Peyer's patch (tissue), 4 donors: ENCODE measurements at regions not wholly inside any gene's neighbourhood (a gene's known extent, or its start where the extent isn't known, plus 50 kb on each side); places are given as distances from the start of the nearest gene placed in this dataset.

Source experiments
- POLR2A ChIP-seq, 2 donors: fragments of 450-650 bp; IDR thresholded peaks; one replicate each; pipeline ENCODE4 v1.5.1; 2017; ENCODE audit warnings: antibody characterized with exemption in 2 of 2, mild to moderate bottlenecking in 2 of 2, moderate library complexity in 2 of 2
- TF ChIP-seq, protein P1 (sequence below), 6 experiments: fragments of 450-650 bp in 4 of 6; fragments of 200-600 bp in 2 of 6; sonication (generic) in 1 of 6; IDR thresholded peaks; one replicate each; pipeline ENCODE4 v1.5.1; 2017 to 2019; ENCODE audit warnings: antibody characterized with exemption in 6 of 6, mild to moderate bottlenecking in 3 of 6, moderate library complexity in 1 of 6

DNA sequence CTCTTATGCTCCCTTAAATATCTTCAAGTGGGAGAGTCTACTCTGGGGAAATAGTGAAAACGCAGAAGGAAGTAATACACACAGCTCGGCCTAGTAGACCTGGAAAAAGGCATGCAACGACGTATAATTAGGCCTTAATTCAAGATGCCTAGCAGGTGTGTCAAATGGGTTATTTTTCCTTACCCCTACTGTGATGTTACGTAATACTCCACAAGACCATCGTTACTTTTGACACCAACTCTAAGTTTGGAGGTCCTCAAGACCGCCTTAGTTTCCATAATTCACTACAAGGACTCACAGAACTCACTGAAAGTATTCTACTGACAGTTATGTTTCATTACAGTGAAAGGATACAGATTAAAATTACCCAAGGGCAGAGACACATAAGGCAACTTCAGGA, 1024.3 kb upstream of the MAP3K7 start:
- TF ChIP-seq, protein P1, sequence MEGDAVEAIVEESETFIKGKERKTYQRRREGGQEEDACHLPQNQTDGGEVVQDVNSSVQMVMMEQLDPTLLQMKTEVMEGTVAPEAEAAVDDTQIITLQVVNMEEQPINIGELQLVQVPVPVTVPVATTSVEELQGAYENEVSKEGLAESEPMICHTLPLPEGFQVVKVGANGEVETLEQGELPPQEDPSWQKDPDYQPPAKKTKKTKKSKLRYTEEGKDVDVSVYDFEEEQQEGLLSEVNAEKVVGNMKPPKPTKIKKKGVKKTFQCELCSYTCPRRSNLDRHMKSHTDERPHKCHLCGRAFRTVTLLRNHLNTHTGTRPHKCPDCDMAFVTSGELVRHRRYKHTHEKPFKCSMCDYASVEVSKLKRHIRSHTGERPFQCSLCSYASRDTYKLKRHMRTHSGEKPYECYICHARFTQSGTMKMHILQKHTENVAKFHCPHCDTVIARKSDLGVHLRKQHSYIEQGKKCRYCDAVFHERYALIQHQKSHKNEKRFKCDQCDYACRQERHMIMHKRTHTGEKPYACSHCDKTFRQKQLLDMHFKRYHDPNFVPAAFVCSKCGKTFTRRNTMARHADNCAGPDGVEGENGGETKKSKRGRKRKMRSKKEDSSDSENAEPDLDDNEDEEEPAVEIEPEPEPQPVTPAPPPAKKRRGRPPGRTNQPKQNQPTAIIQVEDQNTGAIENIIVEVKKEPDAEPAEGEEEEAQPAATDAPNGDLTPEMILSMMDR (IDR thresholded peaks at IDR 0.05): no peak
- TF ChIP-seq POLR2A (IDR thresholded peaks at IDR 0.05): no peak
